Vagina (tissue), 2 donors: ENCODE measurements at regions not wholly inside any gene's neighbourhood (a gene's known extent, or its start where the extent isn't known, plus 50 kb on each side); places are given as distances from the start of the nearest gene placed in this dataset.

Experiments used
- DNase-seq, 2 donors: peaks; one replicate each; pipeline ENCODE4 v3.0.0-alpha.2; 2017; ENCODE audit errors: extremely low spot score in 2 of 2
- H3K27ac ChIP-seq: fragments of 200-600 bp; sonication (generic); one replicate; pipeline ENCODE4 v1.5.1; 2019
- H3K27me3 ChIP-seq: fragments of 200-600 bp; sonication (generic); one replicate; pipeline ENCODE4 v1.5.1; 2019
- H3K36me3 ChIP-seq, 2 donors: fragments of 200-600 bp; sonication (generic); one replicate each; pipeline ENCODE4 v1.5.1; 2017 to 2019
- H3K4me1 ChIP-seq: fragments of 200-600 bp; sonication (generic); one replicate; pipeline ENCODE4 v1.5.1; 2019
- H3K4me3 ChIP-seq, 2 donors: fragments of 200-600 bp; sonication (generic); 1 replicate in 1 of 2; 2 replicates in 1 of 2; pipeline ENCODE4 v1.5.1; 2016 to 2019
- H3K9me3 ChIP-seq: fragments of 200-600 bp; sonication (generic); one replicate; pipeline ENCODE4 v1.5.1; 2019
- CTCF ChIP-seq, 3 experiments: fragments of 450-650 bp in 2 of 3; fragments of 200-600 bp in 1 of 3; sonication (generic) in 1 of 3; IDR thresholded peaks; one replicate each; pipeline ENCODE4 v1.5.1; 2017 to 2019; ENCODE audit warnings: antibody characterized with exemption in 3 of 3, mild to moderate bottlenecking in 2 of 3, moderate library complexity in 2 of 3
- POLR2A ChIP-seq, 2 donors: fragments of 450-650 bp; IDR thresholded peaks; one replicate each; pipeline ENCODE4 v1.6.1; 2017; ENCODE audit warnings: antibody characterized with exemption in 2 of 2, mild to moderate bottlenecking in 2 of 2, moderate library complexity in 2 of 2
- POLR2AphosphoS5 ChIP-seq, 2 donors: sonication (generic); formaldehyde crosslinking; IDR thresholded peaks; one replicate each; pipeline ENCODE4 v1.9.0; 2017; ENCODE audit warnings: antibody characterized with exemption in 2 of 2, mild to moderate bottlenecking in 2 of 2, low read depth in 1 of 2; ENCODE audit not compliant: insufficient read depth in 1 of 2
- intact Hi-C: fragments of 100-400 bp; cut with DNase I; formaldehyde crosslinking; loops from one replicate; pipeline ENCODE4 v1.15.1; 2023

- intact Hi-C loops, result no loop called here
These were observed 197.8 kb downstream of the ZNF648 start for GRCh38 chr1:181863736-181864135.

GRCh38 chr1:181863006-181863405, 198.5 kb downstream of the ZNF648 start:
- intact Hi-C loops, result no loop called here
- H3K9me3 ChIP-seq, result peaks cover 5% of the 10 kb centered on the region
- H3K4me1 ChIP-seq, result no peaks in the 10 kb centered on the region

More at GRCh38 chr1:181863736-181864135, 197.8 kb downstream of the ZNF648 start:
- no peaks in the 10 kb centered on the region for H3K36me3 ChIP-seq
- no peak for DNase-seq
- H3K4me3 ChIP-seq, result no peak overlapping the region
- peaks cover 5% of the 10 kb centered on the region for H3K9me3 ChIP-seq
- TF ChIP-seq CTCF (IDR thresholded peaks at IDR 0.05) (no peak), POLR2A (IDR thresholded peaks at IDR 0.05) (no peak)
- H3K27ac ChIP-seq, result no peak overlapping the region
- H3K27me3 ChIP-seq, result no peaks in the 10 kb centered on the region
- H3K4me1 ChIP-seq, result no peaks in the 10 kb centered on the region

GRCh38 chr1:181858135-181858534, 203.4 kb downstream of the ZNF648 start:
- no peak for DNase-seq

More at GRCh38 chr1:181863006-181863405, 198.5 kb downstream of the ZNF648 start:
- no peak for DNase-seq
- Histone ChIP-seq H3K36me3 (no peaks in the 10 kb centered on the region), H3K4me3 (no peak overlapping the region), H3K27me3 (no peaks in the 10 kb centered on the region), H3K27ac (no peak overlapping the region)
- TF ChIP-seq POLR2A (IDR thresholded peaks at IDR 0.05), result no peak
- no peak for TF ChIP-seq CTCF (IDR thresholded peaks at IDR 0.05)
- TF ChIP-seq POLR2AphosphoS5 (IDR thresholded peaks at IDR 0.05; ENCODE audit: insufficient read depth in 1 of 2, low read depth in 1 of 2), result no peak

More at GRCh38 chr1:181858135-181858534, 203.4 kb downstream of the ZNF648 start:
- intact Hi-C loops, result no loop called here
- TF ChIP-seq CTCF (IDR thresholded peaks at IDR 0.05) (no peak), POLR2AphosphoS5 (IDR thresholded peaks at IDR 0.05; ENCODE audit: insufficient read depth in 1 of 2, low read depth in 1 of 2) (no peak), POLR2A (IDR thresholded peaks at IDR 0.05) (no peak)
- Histone ChIP-seq H3K4me1 (no peaks in the 10 kb centered on the region), H3K36me3 (no peaks in the 10 kb centered on the region), H3K4me3 (no peak overlapping the region), H3K9me3 (peaks cover 5% of the 10 kb centered on the region), H3K27me3 (no peaks in the 10 kb centered on the region), H3K27ac (no peak overlapping the region)
